Stomach (tissue), 4 donors: ENCODE measurements at regions not wholly inside any gene's neighbourhood (a gene's known extent, or its start where the extent isn't known, plus 50 kb on each side); places are given as distances from the start of the nearest gene placed in this dataset.

Experiments
- CTCF ChIP-seq, 7 experiments: fragments of 450-650 bp in 4 of 7; fragments of 200-600 bp in 3 of 7; sonication (generic) in 3 of 7; IDR thresholded peaks; one replicate each; pipeline ENCODE4 v1.5.1; 2016 to 2019; ENCODE audit warnings: antibody characterized with exemption in 7 of 7, control low read depth in 2 of 7, mild to moderate bottlenecking in 1 of 7
- EP300 ChIP-seq: sonication (generic); formaldehyde crosslinking; IDR thresholded peaks from one replicate; pipeline ENCODE4 v1.6.1; 2017; ENCODE audit warnings: antibody characterized with exemption
- POLR2A ChIP-seq, 4 donors: fragments of 450-650 bp; IDR thresholded peaks; one replicate each; pipeline ENCODE4 v1.6.1; 2016; ENCODE audit warnings: antibody characterized with exemption in 4 of 4, control low read depth in 2 of 4, mild to moderate bottlenecking in 1 of 4, moderate library complexity in 1 of 4

- TF ChIP-seq CTCF (IDR thresholded peaks at IDR 0.05) (no peak), EP300 (no peak), POLR2A (IDR thresholded peaks at IDR 0.05) (no peak)
Observed at GRCh38 chr4:111417521-111417920, 727.7 kb upstream of the FAM241A start.
